ENCODE measurements at regions not wholly inside any gene's neighbourhood (a gene's known extent, or its start where the extent isn't known, plus 50 kb on each side); places are given as distances from the start of the nearest gene placed in this dataset.
"Not testable (repeated sequence)": the region's sequence is repeated elsewhere in the genome, so short reads cannot be mapped to it uniquely, and the experiment has no call there.

DNA sequence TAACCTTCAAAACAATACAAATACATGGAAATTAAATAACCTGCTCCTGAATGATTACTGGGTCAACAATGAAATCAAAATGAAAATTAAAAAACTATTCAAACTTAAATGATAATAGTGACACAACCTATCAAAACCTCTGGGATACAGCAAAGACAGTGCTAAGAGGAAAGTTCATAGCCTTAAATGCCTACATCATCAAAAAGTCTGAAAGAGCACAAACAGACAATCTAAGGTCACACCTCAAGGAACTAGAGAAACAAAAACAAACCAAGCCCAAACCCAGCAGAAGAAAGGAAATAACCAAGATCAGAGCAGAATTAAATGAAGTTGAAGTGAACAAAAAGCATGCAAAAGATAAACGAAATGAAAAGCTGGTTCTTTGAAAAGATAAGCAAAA lies 79.5 kb downstream of the TMEM212 start:
- TF ChIP-seq, protein P1, sequence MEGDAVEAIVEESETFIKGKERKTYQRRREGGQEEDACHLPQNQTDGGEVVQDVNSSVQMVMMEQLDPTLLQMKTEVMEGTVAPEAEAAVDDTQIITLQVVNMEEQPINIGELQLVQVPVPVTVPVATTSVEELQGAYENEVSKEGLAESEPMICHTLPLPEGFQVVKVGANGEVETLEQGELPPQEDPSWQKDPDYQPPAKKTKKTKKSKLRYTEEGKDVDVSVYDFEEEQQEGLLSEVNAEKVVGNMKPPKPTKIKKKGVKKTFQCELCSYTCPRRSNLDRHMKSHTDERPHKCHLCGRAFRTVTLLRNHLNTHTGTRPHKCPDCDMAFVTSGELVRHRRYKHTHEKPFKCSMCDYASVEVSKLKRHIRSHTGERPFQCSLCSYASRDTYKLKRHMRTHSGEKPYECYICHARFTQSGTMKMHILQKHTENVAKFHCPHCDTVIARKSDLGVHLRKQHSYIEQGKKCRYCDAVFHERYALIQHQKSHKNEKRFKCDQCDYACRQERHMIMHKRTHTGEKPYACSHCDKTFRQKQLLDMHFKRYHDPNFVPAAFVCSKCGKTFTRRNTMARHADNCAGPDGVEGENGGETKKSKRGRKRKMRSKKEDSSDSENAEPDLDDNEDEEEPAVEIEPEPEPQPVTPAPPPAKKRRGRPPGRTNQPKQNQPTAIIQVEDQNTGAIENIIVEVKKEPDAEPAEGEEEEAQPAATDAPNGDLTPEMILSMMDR (conservative IDR thresholded peaks at IDR 0.05; ENCODE audit: low read depth in 2 of 2) = not testable (repeated sequence)
- TF ChIP-seq EZH2 (IDR thresholded peaks at IDR 0.05; ENCODE audit: low read depth, unreplicated experiment); POLR2AphosphoS5 (IDR thresholded peaks at IDR 0.05; ENCODE audit: low read depth); JUNB (IDR thresholded peaks at IDR 0.05; ENCODE audit: unreplicated experiment); EZH2phosphoT487 (IDR thresholded peaks at IDR 0.05; ENCODE audit: unreplicated experiment); CREB1 (CRISPR knock-in tag; IDR thresholded peaks at IDR 0.05; ENCODE audit: low read depth); NANOG (IDR thresholded peaks at IDR 0.05; ENCODE audit: borderline replicate concordance); STAT1 (IDR thresholded peaks at IDR 0.05; ENCODE audit: unreplicated experiment); ZNF331 (CRISPR knock-in tag; IDR thresholded peaks at IDR 0.05; ENCODE audit: low read depth); ZNF114 (CRISPR knock-in tag; IDR thresholded peaks at IDR 0.05): not testable (repeated sequence)
- TF ChIP-seq, protein P2, sequence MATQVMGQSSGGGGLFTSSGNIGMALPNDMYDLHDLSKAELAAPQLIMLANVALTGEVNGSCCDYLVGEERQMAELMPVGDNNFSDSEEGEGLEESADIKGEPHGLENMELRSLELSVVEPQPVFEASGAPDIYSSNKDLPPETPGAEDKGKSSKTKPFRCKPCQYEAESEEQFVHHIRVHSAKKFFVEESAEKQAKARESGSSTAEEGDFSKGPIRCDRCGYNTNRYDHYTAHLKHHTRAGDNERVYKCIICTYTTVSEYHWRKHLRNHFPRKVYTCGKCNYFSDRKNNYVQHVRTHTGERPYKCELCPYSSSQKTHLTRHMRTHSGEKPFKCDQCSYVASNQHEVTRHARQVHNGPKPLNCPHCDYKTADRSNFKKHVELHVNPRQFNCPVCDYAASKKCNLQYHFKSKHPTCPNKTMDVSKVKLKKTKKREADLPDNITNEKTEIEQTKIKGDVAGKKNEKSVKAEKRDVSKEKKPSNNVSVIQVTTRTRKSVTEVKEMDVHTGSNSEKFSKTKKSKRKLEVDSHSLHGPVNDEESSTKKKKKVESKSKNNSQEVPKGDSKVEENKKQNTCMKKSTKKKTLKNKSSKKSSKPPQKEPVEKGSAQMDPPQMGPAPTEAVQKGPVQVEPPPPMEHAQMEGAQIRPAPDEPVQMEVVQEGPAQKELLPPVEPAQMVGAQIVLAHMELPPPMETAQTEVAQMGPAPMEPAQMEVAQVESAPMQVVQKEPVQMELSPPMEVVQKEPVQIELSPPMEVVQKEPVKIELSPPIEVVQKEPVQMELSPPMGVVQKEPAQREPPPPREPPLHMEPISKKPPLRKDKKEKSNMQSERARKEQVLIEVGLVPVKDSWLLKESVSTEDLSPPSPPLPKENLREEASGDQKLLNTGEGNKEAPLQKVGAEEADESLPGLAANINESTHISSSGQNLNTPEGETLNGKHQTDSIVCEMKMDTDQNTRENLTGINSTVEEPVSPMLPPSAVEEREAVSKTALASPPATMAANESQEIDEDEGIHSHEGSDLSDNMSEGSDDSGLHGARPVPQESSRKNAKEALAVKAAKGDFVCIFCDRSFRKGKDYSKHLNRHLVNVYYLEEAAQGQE (IDR thresholded peaks at IDR 0.05; ENCODE audit: unreplicated experiment) = not testable (repeated sequence)
- TF ChIP-seq, protein P3, sequence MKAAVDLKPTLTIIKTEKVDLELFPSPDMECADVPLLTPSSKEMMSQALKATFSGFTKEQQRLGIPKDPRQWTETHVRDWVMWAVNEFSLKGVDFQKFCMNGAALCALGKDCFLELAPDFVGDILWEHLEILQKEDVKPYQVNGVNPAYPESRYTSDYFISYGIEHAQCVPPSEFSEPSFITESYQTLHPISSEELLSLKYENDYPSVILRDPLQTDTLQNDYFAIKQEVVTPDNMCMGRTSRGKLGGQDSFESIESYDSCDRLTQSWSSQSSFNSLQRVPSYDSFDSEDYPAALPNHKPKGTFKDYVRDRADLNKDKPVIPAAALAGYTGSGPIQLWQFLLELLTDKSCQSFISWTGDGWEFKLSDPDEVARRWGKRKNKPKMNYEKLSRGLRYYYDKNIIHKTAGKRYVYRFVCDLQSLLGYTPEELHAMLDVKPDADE (IDR thresholded peaks at IDR 0.05) = not testable (repeated sequence)

Measured in GM23338 (cell line).